A673 (cell line): ENCODE measurements at regions not wholly inside any gene's neighbourhood (a gene's known extent, or its start where the extent isn't known, plus 50 kb on each side); places are given as distances from the start of the nearest gene placed in this dataset.

Source experiments
- CTCF ChIP-seq: fragments of 300-800, 200-600 bp; sonication (generic); conservative IDR thresholded peaks from 2 replicates; pipeline ENCODE4 v1.5.1; 2017; ENCODE audit warnings: low read depth, mild to moderate bottlenecking, antibody characterized with exemption, low read length, moderate library complexity, mixed read lengths
- EZH2 ChIP-seq: fragments of 200-600 bp; sonication (generic); IDR thresholded peaks from 2 replicates; pipeline ENCODE4 v1.6.1; 2017; ENCODE audit warnings: borderline replicate concordance, low read depth, mild to moderate bottlenecking, mixed read lengths, antibody characterized with exemption, low read length; ENCODE audit not compliant: poor library complexity, severe bottlenecking

DNA sequence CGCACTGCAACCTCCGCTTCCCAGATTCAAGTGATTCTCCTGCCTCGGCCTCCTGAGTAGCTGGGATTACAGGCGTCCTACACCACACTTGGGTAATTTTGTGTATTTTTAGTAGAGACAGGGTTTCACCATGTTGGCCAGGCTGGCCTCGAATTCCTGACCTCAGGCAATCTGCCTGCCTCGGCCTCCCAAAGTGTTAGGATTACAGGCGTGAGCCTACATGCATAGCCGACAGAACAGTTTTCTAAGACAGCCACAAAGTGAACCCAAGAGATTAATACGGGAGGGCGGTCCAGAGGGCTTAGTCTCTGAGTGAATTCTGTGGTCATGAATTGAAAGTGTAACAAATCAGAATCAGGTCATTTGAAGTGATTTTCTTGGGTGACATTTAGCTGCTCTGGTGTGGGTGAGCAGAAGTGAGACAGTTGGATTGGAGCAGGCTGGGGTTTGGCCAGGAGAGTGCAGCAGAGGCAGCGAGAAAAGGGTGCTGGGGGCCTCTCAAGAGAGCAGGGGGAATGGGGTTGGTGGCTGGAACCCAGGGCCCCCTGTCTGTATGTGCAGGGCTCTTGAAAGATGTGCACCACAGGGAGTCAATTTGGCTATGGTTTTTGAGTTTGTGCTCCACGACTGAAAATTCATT is 231.4 kb upstream of the WSCD1 start:
- TF ChIP-seq EZH2 = no peak
- TF ChIP-seq CTCF = no peak
